ENCODE measurements at regions not wholly inside any gene's neighbourhood (a gene's known extent, or its start where the extent isn't known, plus 50 kb on each side); places are given as distances from the start of the nearest gene placed in this dataset.

GRCh38 chr21:24470852-24471251 lies 1136.4 kb downstream of the MRPL39 start:
- intact Hi-C loops (cut with micrococcal nuclease), result no loop called here
- no peaks in the 10 kb centered on the region for H3K79me2 ChIP-seq (ENCODE audit: control insufficient read depth, insufficient read depth, low read length)
- Mint-ChIP-seq H3K4me1 (peaks cover 4% of the 10 kb centered on the region), H3K27me3 (no peaks in the 10 kb centered on the region), H3K4me3 (no peak overlapping the region), H3K9me3 (ENCODE audit: insufficient read depth) (no peaks in the 10 kb centered on the region), H3K27ac (no peak overlapping the region)
- WGBS (ENCODE audit: insufficient coverage), result 63% methylated on average over 4 of the region's 6 CpGs
- TF ChIP-seq EZH2 (IDR thresholded peaks at IDR 0.05; ENCODE audit: borderline replicate concordance, insufficient read depth, low read depth, low read length, poor library complexity, severe bottlenecking) (no peak), CTCF (IDR thresholded peaks at IDR 0.05) (no peak)
- no peak overlapping the region for H3K4me3 ChIP-seq (ENCODE audit: control extremely low read depth in 1 of 5, extremely low read depth in 1 of 5, insufficient read depth in 1 of 5, low read depth in 2 of 5, low read length in 4 of 5)
- no peak overlapping the region for H3K27ac ChIP-seq (ENCODE audit: low read length in 2 of 2)
- ATAC-seq (ENCODE audit: low read depth) (no peak), DNase-seq (peak; percentile 2)
- H3K9ac ChIP-seq (ENCODE audit: low read length), result no peak overlapping the region
- ChIA-PET POLR2A (no interaction called here), CTCF (no interaction called here)
- no peaks in the 10 kb centered on the region for H4K20me1 ChIP-seq (ENCODE audit: control insufficient read depth, insufficient read depth, low read length, poor library complexity, severe bottlenecking)
- H3K4me2 ChIP-seq (replicated peaks; ENCODE audit: low read depth, low read length, poor library complexity, severe bottlenecking), result no peak overlapping the region
- no peaks in the 10 kb centered on the region for H3K27me3 ChIP-seq (replicated peaks in 1 of 4; ENCODE audit: control extremely low read depth in 1 of 4, control insufficient read depth in 3 of 4, insufficient read depth in 4 of 4, low read length in 3 of 4)
- no peak overlapping the region for H2AFZ ChIP-seq (ENCODE audit: insufficient read depth, low read depth, low read length, poor library complexity, severe bottlenecking)
- H3K4me1 ChIP-seq (ENCODE audit: control insufficient read depth in 2 of 2, insufficient read depth in 2 of 2, low read length in 2 of 2), result no peaks in the 10 kb centered on the region
- H3K9me3 ChIP-seq (ENCODE audit: control extremely low read depth in 1 of 3, control insufficient read depth in 2 of 3, insufficient read depth in 1 of 3, low read length in 2 of 3), result peaks cover 0 to 4% (median 0%) of the 10 kb centered on the region in 3 donors
- no peaks in the 10 kb centered on the region for H3K36me3 ChIP-seq (replicated peaks in 1 of 2; ENCODE audit: control extremely low read depth in 1 of 2, control insufficient read depth in 1 of 2, extremely low read depth in 1 of 2, insufficient read depth in 2 of 2, low read length in 1 of 2)

GRCh38 chr21:24456358-24456757 lies 1150.9 kb downstream of the MRPL39 start:
- H3K27me3 Mint-ChIP-seq, result no peaks in the 10 kb centered on the region
- Histone ChIP-seq H3K4me3 (ENCODE audit: control extremely low read depth in 1 of 5, extremely low read depth in 1 of 5, insufficient read depth in 1 of 5, low read depth in 2 of 5, low read length in 4 of 5) (no peak overlapping the region), H3K79me2 (ENCODE audit: control insufficient read depth, insufficient read depth, low read length) (no peaks in the 10 kb centered on the region), H2AFZ (ENCODE audit: insufficient read depth, low read depth, low read length, poor library complexity, severe bottlenecking) (no peak overlapping the region), H3K27ac (ENCODE audit: low read length in 2 of 2) (no peak overlapping the region), H3K9me3 (ENCODE audit: control extremely low read depth in 1 of 3, control insufficient read depth in 2 of 3, insufficient read depth in 1 of 3, low read length in 2 of 3) (no peaks in the 10 kb centered on the region), H3K4me2 (replicated peaks; ENCODE audit: low read depth, low read length, poor library complexity, severe bottlenecking) (no peak overlapping the region), H3K4me1 (ENCODE audit: control insufficient read depth in 2 of 2, insufficient read depth in 2 of 2, low read length in 2 of 2) (no peaks in the 10 kb centered on the region), H4K20me1 (ENCODE audit: control insufficient read depth, insufficient read depth, low read length, poor library complexity, severe bottlenecking) (no peaks in the 10 kb centered on the region), H3K9ac (ENCODE audit: low read length) (no peak overlapping the region), H3K27me3 (replicated peaks in 1 of 4; ENCODE audit: control extremely low read depth in 1 of 4, control insufficient read depth in 3 of 4, insufficient read depth in 4 of 4, low read length in 3 of 4) (no peaks in the 10 kb centered on the region), H3K36me3 (replicated peaks in 1 of 2; ENCODE audit: control extremely low read depth in 1 of 2, control insufficient read depth in 1 of 2, extremely low read depth in 1 of 2, insufficient read depth in 2 of 2, low read length in 1 of 2) (no peaks in the 10 kb centered on the region)
- ChIA-PET POLR2A (no interaction called here), CTCF (no interaction called here)
- H3K4me3 Mint-ChIP-seq, result no peak overlapping the region
- no peak overlapping the region for H3K27ac Mint-ChIP-seq
- no peaks in the 10 kb centered on the region for H3K4me1 Mint-ChIP-seq
- ATAC-seq (ENCODE audit: low read depth) (no peak), DNase-seq (no peak)
- WGBS (ENCODE audit: insufficient coverage), result 91% methylated on average over 3 of the region's 3 CpGs
- intact Hi-C loops (cut with micrococcal nuclease), result no loop called here
- H3K9me3 Mint-ChIP-seq (ENCODE audit: insufficient read depth), result no peaks in the 10 kb centered on the region
- TF ChIP-seq CTCF (IDR thresholded peaks at IDR 0.05), result no peak
- TF ChIP-seq EZH2 (IDR thresholded peaks at IDR 0.05; ENCODE audit: borderline replicate concordance, insufficient read depth, low read depth, low read length, poor library complexity, severe bottlenecking), result no peak

Measured in B cell (primary cell).